Breast epithelium (tissue), 4 donors: ENCODE measurements at regions not wholly inside any gene's neighbourhood (a gene's known extent, or its start where the extent isn't known, plus 50 kb on each side); places are given as distances from the start of the nearest gene placed in this dataset.
A peak's percentile ranks its signal among the peaks of the same experiment; 100 is the strongest.
"Not testable (repeated sequence)": the region's sequence is repeated elsewhere in the genome, so short reads cannot be mapped to it uniquely, and the experiment has no call there.

Experiments
- DNase-seq, 2 donors: peaks; one replicate each; pipeline ENCODE4 v3.0.0-alpha.2; 2019; ENCODE audit warnings: low spot score in 2 of 2
- H3K27ac ChIP-seq, 2 donors: fragments of 200-600 bp; sonication (generic) in 1 of 2; one replicate each; pipeline ENCODE4 v1.5.1; 2016 to 2019; ENCODE audit warnings: mild to moderate bottlenecking in 1 of 2
- H3K27me3 ChIP-seq, 2 donors: fragments of 200-600 bp; sonication (generic) in 1 of 2; one replicate each; pipeline versions ENCODE4 v1.5.1 to v1.6.0; 2017 to 2019; ENCODE audit warnings: control low read depth in 1 of 2, mild to moderate bottlenecking in 1 of 2
- H3K36me3 ChIP-seq: fragments of 200-600 bp; one replicate; pipeline ENCODE4 v1.5.1; 2019
- H3K4me1 ChIP-seq, 2 donors: fragments of 200-600 bp; sonication (generic); one replicate each; pipeline ENCODE4 v1.5.1; 2016 to 2019; ENCODE audit warnings: control low read depth in 1 of 2
- H3K4me3 ChIP-seq, 3 donors: fragments of 200-600 bp; sonication (generic); 1 replicate in 2 of 3; 2 replicates in 1 of 3; pipeline ENCODE4 v1.5.1; 2016 to 2019; ENCODE audit warnings: mild to moderate bottlenecking in 3 of 3, moderate library complexity in 2 of 3
- H3K9me3 ChIP-seq, 2 donors: fragments of 200-600 bp; sonication (generic) in 1 of 2; one replicate each; pipeline ENCODE4 v1.5.1; 2016 to 2019; ENCODE audit warnings: control low read depth in 1 of 2
- POLR2A ChIP-seq: fragments of 450-650 bp; IDR thresholded peaks from one replicate; pipeline ENCODE4 v1.6.1; 2016; ENCODE audit warnings: antibody characterized with exemption, mild to moderate bottlenecking, moderate library complexity
- POLR2AphosphoS5 ChIP-seq, 3 donors: sonication (generic); formaldehyde crosslinking; IDR thresholded peaks; one replicate each; pipeline ENCODE4 v1.6.1; 2017; ENCODE audit warnings: antibody characterized with exemption in 3 of 3
- intact Hi-C: fragments of 100-400 bp; cut with DNase I; formaldehyde crosslinking; loops from one replicate; pipeline ENCODE4 v1.15.1; 2023; ENCODE audit warnings: low total_unique reads
- TF ChIP-seq, protein P1 (sequence below), 3 donors: fragments of 450-650 bp; IDR thresholded peaks; one replicate each; pipeline ENCODE4 v1.5.1; 2016 to 2017; ENCODE audit warnings: antibody characterized with exemption in 3 of 3, mild to moderate bottlenecking in 3 of 3, moderate library complexity in 3 of 3

- Histone ChIP-seq H3K9me3 (no peaks in the 10 kb centered on the region), H3K4me3 (no peak overlapping the region), H3K27me3 (no peaks in the 10 kb centered on the region), H3K4me1 (no peaks in the 10 kb centered on the region), H3K27ac (no peak overlapping the region), H3K36me3 (no peaks in the 10 kb centered on the region)
- intact Hi-C loops: no loop called here
- no peak for DNase-seq
- TF ChIP-seq, protein P1, sequence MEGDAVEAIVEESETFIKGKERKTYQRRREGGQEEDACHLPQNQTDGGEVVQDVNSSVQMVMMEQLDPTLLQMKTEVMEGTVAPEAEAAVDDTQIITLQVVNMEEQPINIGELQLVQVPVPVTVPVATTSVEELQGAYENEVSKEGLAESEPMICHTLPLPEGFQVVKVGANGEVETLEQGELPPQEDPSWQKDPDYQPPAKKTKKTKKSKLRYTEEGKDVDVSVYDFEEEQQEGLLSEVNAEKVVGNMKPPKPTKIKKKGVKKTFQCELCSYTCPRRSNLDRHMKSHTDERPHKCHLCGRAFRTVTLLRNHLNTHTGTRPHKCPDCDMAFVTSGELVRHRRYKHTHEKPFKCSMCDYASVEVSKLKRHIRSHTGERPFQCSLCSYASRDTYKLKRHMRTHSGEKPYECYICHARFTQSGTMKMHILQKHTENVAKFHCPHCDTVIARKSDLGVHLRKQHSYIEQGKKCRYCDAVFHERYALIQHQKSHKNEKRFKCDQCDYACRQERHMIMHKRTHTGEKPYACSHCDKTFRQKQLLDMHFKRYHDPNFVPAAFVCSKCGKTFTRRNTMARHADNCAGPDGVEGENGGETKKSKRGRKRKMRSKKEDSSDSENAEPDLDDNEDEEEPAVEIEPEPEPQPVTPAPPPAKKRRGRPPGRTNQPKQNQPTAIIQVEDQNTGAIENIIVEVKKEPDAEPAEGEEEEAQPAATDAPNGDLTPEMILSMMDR (IDR thresholded peaks at IDR 0.05): no peak
- TF ChIP-seq POLR2AphosphoS5 (IDR thresholded peaks at IDR 0.05) (no peak), POLR2A (no peak)
These were observed 188.7 kb upstream of the SEMA3E start for GRCh38 chr7:83837683-83838082.

DNA sequence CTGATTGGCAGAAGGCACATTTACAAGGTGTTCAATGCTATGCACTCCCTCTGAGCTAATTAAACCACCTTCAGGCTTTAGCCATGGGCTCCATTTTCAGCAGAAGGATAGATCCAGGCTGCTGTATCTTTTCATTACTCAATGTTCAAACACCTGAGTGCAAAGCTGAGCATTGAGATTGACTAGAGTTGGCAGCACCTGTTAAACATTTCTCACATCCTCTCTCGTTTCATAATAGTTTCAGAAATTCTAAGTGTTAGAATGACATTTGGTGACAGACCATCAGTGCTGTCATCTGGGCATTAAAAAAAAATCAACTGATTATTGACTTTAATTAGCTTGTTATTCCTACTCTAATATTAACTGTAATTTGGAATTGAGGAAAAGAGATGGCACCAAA, 187.1 kb upstream of the SEMA3E start:
- Histone ChIP-seq H3K27me3 (no peaks in the 10 kb centered on the region), H3K4me3 (no peak overlapping the region), H3K36me3 (no peaks in the 10 kb centered on the region), H3K27ac (peak overlapping the region in 1 of 2 donors; percentile 17), H3K9me3 (no peaks in the 10 kb centered on the region), H3K4me1 (no peaks in the 10 kb centered on the region)
- TF ChIP-seq, protein P1 (IDR thresholded peaks at IDR 0.05): no peak
- intact Hi-C loops: no loop called here
- no peak for DNase-seq

DNA sequence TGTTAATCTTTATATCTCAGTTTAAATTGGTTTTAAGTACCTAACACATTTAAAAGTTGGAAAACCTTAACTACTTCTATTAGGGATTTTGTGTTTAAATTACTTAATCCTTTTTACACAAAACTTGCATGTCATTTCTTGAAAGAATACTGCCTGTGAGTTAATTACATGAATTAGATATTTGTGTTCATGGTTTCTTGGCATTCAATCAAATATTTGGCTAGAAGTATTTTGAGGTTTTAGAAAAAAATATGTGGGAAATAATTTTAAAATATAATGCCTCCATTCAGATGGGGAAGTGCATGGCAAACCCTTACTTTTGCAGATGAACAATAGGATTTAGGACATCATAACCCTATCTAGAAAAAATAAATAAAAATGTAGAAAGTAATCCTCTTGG, 186.5 kb upstream of the SEMA3E start:
- Histone ChIP-seq H3K4me1 (no peaks in the 10 kb centered on the region), H3K36me3 (no peaks in the 10 kb centered on the region), H3K4me3 (no peak overlapping the region), H3K27ac (peak overlapping the region in 1 of 2 donors; percentile 1), H3K27me3 (no peaks in the 10 kb centered on the region), H3K9me3 (no peaks in the 10 kb centered on the region)
- intact Hi-C loops: no loop called here
- no peak for DNase-seq
- TF ChIP-seq, protein P1 (IDR thresholded peaks at IDR 0.05): no peak
- TF ChIP-seq POLR2A: no peak
- TF ChIP-seq POLR2AphosphoS5 (IDR thresholded peaks at IDR 0.05): no peak

GRCh38 chr7:83833721-83834120, 184.8 kb upstream of the SEMA3E start:
- H3K9me3 ChIP-seq, H3K27ac ChIP-seq, H3K4me1 ChIP-seq, H3K27me3 ChIP-seq, H3K36me3 ChIP-seq, DNase-seq, intact Hi-C loops, H3K4me3 ChIP-seq: not testable (repeated sequence)

DNA sequence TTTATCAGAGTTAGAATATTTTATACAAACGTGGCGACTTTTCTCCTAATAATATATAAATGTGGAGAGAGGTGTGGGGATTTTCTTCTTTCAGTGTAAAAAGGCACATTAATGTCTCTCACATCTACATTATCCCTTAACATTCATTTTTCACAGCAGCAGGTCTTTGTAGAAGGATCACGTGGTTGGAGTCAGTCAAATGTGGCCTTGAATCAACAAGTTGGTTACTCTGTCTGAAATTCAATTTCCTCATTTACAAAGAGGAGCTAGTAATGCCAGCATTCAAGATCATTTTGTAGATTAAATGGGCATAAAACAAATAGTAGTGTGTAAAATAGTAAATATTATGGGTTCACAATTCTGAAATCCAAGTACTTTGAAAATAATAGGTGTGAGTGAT, 183.1 kb upstream of the SEMA3E start:
- no peak for DNase-seq
- TF ChIP-seq, protein P1 (IDR thresholded peaks at IDR 0.05): no peak
- no peak for TF ChIP-seq POLR2AphosphoS5 (IDR thresholded peaks at IDR 0.05)
- no peak for TF ChIP-seq POLR2A
- Histone ChIP-seq H3K4me1 (no peaks in the 10 kb centered on the region), H3K4me3 (no peak overlapping the region), H3K27me3 (no peaks in the 10 kb centered on the region), H3K27ac (no peak overlapping the region), H3K9me3 (no peaks in the 10 kb centered on the region), H3K36me3 (no peaks in the 10 kb centered on the region)
- intact Hi-C loops: no loop called here

DNA sequence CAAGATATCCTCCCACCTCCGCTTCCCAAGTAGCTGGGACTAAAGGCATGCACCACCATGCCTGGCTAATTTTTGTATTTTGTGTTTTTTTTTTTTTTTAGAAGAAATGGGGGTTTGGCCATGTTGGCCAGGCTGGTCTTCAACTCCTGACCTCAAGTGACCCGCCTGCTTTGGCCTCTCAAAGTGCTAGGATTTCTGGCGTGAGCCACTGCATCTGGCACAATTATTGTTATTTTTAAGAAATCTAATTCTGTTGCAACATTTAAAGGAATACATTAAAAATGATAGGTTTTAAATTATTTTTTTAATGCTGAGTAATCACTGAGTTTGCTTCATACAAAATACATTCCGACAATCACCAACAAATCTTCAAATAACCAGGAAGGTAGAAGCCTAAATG, 178.1 kb upstream of the SEMA3E start:
- Histone ChIP-seq H3K4me1 (no peaks in the 10 kb centered on the region), H3K9me3 (no peaks in the 10 kb centered on the region), H3K36me3 (no peaks in the 10 kb centered on the region), H3K27me3 (no peaks in the 10 kb centered on the region), H3K4me3 (no peak overlapping the region), H3K27ac (no peak overlapping the region)
- intact Hi-C loops: no loop called here
- no peak for DNase-seq
- TF ChIP-seq POLR2AphosphoS5 (IDR thresholded peaks at IDR 0.05) (no peak), POLR2A (no peak)
- TF ChIP-seq, protein P1 (IDR thresholded peaks at IDR 0.05): no peak
